HG02870 (cell line): ENCODE measurements at regions not wholly inside any gene's neighbourhood (a gene's known extent, or its start where the extent isn't known, plus 50 kb on each side); places are given as distances from the start of the nearest gene placed in this dataset.

ENCODE experiments used
- ATAC-seq: cut with Tn5 transposase; IDR thresholded peaks from one replicate; pipeline ENCODE4 v1.9.1; 2021; ENCODE audit warnings: mild to moderate bottlenecking, moderate library complexity; ENCODE audit not compliant: unreplicated experiment

- ATAC-seq, result no peak
These were observed 66.5 kb upstream of the PJA2 start for GRCh38 chr5:109476292-109476691.

DNA sequence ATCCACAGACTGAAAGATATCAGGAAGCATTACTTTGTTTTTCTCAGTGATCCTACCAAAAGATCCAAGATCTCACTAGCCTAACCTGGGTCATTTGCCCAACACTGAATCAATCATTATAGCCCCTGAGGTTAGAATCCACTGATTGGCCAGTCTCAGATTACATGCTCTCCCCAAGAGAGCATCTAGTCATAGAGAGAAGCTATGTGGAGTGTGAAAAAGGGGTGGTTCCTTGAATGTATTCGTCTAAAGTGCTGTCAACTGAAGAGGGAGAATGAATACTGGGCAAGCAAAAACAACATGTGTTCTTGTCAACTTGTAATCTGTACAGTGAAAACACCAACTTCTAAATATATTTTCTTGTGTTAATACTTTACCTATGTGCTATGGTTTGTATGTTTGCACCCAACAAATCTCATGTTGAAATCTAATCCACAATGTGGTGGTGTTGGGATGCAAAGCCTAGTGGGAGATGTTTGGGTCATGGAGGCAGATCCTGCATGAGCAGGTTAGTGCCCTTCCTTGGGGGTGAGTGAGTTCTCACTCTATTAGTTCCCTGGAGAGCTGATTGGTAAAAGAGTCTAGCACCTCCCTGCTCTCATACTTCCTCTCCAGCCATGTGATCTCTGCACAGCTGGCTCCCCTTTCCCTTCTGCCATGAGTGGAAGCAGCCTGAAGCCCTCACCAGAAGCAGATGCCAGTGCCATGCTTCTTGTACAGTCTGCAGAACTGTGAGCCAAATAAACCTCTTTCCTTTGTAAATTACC, 60.3 kb upstream of the PJA2 start:
- ATAC-seq, result no peak

GRCh38 chr5:109468737-109469420, 59.1 kb upstream of the PJA2 start:
- peak; percentile 93 for ATAC-seq

GRCh38 chr5:109468288-109468676, 58.5 kb upstream of the PJA2 start:
- ATAC-seq, result no peak

DNA sequence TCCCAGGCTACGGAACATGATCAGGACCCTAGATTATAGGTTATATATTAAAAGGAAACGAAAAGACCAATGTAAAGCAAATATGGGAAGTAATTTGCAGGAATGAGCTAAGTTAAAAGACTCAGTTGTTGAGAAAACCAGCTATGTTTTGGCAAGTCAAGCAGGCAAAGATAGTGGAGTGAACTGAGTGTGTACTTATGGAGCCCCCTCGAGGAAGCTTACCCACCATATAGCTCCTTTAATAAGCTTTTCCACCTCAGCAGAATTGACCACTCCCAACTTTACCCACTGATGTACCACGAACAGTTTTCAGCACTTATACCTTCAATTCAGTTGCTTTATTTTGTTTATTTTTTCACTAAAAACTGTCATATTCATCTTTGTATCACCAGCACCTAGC, 57.3 kb upstream of the PJA2 start:
- ATAC-seq, result no peak
